PC-3 (cell line): ENCODE measurements at regions not wholly inside any gene's neighbourhood (a gene's known extent, or its start where the extent isn't known, plus 50 kb on each side); places are given as distances from the start of the nearest gene placed in this dataset.

ENCODE experiments used
- ATAC-seq: fragments of 200-7000 bp; cut with Tn5 transposase; 2 replicates; pipeline ENCODE4 v1.9.1; 2020; ENCODE audit warnings: mild to moderate bottlenecking, moderate library complexity
- BruUV-seq: library from RNA; stranded (reverse); fragments of 400-500 nt; replicated peaks from 2 replicates; lab custom pipeline; 2021; lab: Mats Ljungman, UMichigan
- CTCF ChIA-PET: fragments of 300-600 bp; sonication (Branson Sonifier 250); formaldehyde crosslinking; loops from one replicate; lab custom pipeline; 2022; ENCODE audit warnings: antibody characterized with exemption; lab: Charles Lee
- POLR2A ChIA-PET: fragments of 300-600 bp; sonication (Branson Sonifier 250); formaldehyde crosslinking; loops from one replicate; lab custom pipeline; 2022; ENCODE audit warnings: antibody characterized with exemption; ENCODE audit not compliant: unreplicated experiment; lab: Charles Lee
- DNase-seq: peaks from one replicate; pipeline ENCODE4 v3.0.0-alpha.2; 2015
- H2AFZ ChIP-seq: fragments of 300-600 bp; sonication (generic); 2 replicates; pipeline ENCODE4 v1.6.0; 2016; ENCODE audit warnings: antibody characterized with exemption, low read length
- H3F3A ChIP-seq: fragments of 300-600 bp; sonication (generic); one replicate; pipeline ENCODE4 v1.6.0; 2017; ENCODE audit warnings: antibody characterized with exemption, low read length, control low read depth, mild to moderate bottlenecking; ENCODE audit not compliant: unreplicated experiment
- H3K27ac ChIP-seq: fragments of 300-600 bp; sonication (generic); 2 replicates; pipeline ENCODE4 v1.5.1; 2016; ENCODE audit warnings: mild to moderate bottlenecking, low read length
- H3K27me3 ChIP-seq: fragments of 300-600 bp; sonication (generic); 2 replicates; pipeline ENCODE4 v1.6.1; 2016; ENCODE audit warnings: low read length, mixed read lengths
- H3K36me3 ChIP-seq: fragments of 300-600 bp; sonication (generic); 2 replicates; pipeline ENCODE4 v1.6.1; 2016; ENCODE audit warnings: low read depth, mixed run types, low read length, mixed read lengths
- H3K4me1 ChIP-seq: fragments of 300-600 bp; sonication (generic); 2 replicates; pipeline ENCODE4 v1.5.1; 2016; ENCODE audit warnings: low read length; ENCODE audit not compliant: insufficient read depth
- H3K4me2 ChIP-seq: fragments of 300-600 bp; sonication (generic); 2 replicates; pipeline ENCODE4 v1.6.0; 2016; ENCODE audit warnings: low read length
- H3K4me3 ChIP-seq: fragments of 300-600 bp; sonication (generic); 2 replicates; pipeline ENCODE4 v1.5.1; 2016; ENCODE audit warnings: mild to moderate bottlenecking, low read length, mixed read lengths
- H3K79me2 ChIP-seq: fragments of 300-600 bp; sonication (generic); 2 replicates; pipeline ENCODE4 v1.6.1; 2017; ENCODE audit warnings: low read length, mixed read lengths
- H3K9ac ChIP-seq: fragments of 300-600 bp; sonication (generic); 2 replicates; pipeline ENCODE4 v1.6.0; 2016; ENCODE audit warnings: mild to moderate bottlenecking, low read length
- H3K9me2 ChIP-seq: fragments of 300-600 bp; sonication (generic); replicated peaks from 2 replicates; pipeline ENCODE4 v1.6.1; 2016; ENCODE audit warnings: mixed run types, low read length, mixed read lengths
- H3K9me3 ChIP-seq: fragments of 300-600 bp; sonication (generic); 2 replicates; pipeline ENCODE4 v1.6.1; 2016; ENCODE audit warnings: low read length, mixed read lengths
- H4K20me1 ChIP-seq: fragments of 300-600 bp; sonication (generic); 2 replicates; pipeline ENCODE4 v1.6.1; 2016; ENCODE audit warnings: low read length, mixed read lengths
- CTCF ChIP-seq: fragments of 300-600 bp; sonication (generic); conservative IDR thresholded peaks from 2 replicates; pipeline ENCODE4 v1.5.1; 2017; ENCODE audit warnings: antibody characterized with exemption, low read depth, mild to moderate bottlenecking, low read length
- EZH2 ChIP-seq: fragments of 300-600 bp; sonication (generic); IDR thresholded peaks from one replicate; pipeline ENCODE4 v1.6.1; 2017; ENCODE audit warnings: antibody characterized with exemption, mild to moderate bottlenecking, low read length; ENCODE audit not compliant: unreplicated experiment
- EZH2phosphoT487 ChIP-seq: fragments of 300-600 bp; sonication (generic); IDR thresholded peaks from 2 replicates; pipeline ENCODE4 v1.6.1; 2018; ENCODE audit warnings: mild to moderate bottlenecking, antibody characterized with exemption, low read length, borderline replicate concordance
- intact Hi-C: fragments of 100-400 bp; cut with micrococcal nuclease; formaldehyde crosslinking; loops from 2 replicates; pipeline ENCODE4 v1.9.0; 2023

- ChIA-PET CTCF (no interaction called here), POLR2A (no interaction called here)
- H3K27me3 ChIP-seq: no peaks in the 10 kb centered on the region
- H3K79me2 ChIP-seq: no peaks in the 10 kb centered on the region
- BruUV-seq: no TSS peak
- DNase-seq (no peak), ATAC-seq (no peak)
- H3K4me2 ChIP-seq: no peak overlapping the region
- no peaks in the 10 kb centered on the region for H3K9me2 ChIP-seq
- TF ChIP-seq EZH2 (no peak), CTCF (no peak), EZH2phosphoT487 (no peak)
- intact Hi-C loops: no loop called here
- no peaks in the 10 kb centered on the region for H3K4me1 ChIP-seq
- no peaks in the 10 kb centered on the region for H3F3A ChIP-seq
- no peaks in the 10 kb centered on the region for H4K20me1 ChIP-seq
- no peak overlapping the region for H3K27ac ChIP-seq
- no peaks in the 10 kb centered on the region for H3K9me3 ChIP-seq
- H3K36me3 ChIP-seq: no peaks in the 10 kb centered on the region
- no peak overlapping the region for H3K9ac ChIP-seq
- no peak overlapping the region for H2AFZ ChIP-seq
- no peak overlapping the region for H3K4me3 ChIP-seq
Observed at GRCh38 chr18:2204736-2205135, 366.6 kb downstream of the METTL4 start.

- Histone ChIP-seq H3K9ac (no peak overlapping the region), H3F3A (no peaks in the 10 kb centered on the region), H3K27me3 (no peaks in the 10 kb centered on the region), H3K4me3 (no peak overlapping the region), H3K4me2 (no peak overlapping the region), H3K36me3 (no peaks in the 10 kb centered on the region), H3K4me1 (no peaks in the 10 kb centered on the region), H2AFZ (no peak overlapping the region), H4K20me1 (no peaks in the 10 kb centered on the region), H3K9me3 (no peaks in the 10 kb centered on the region), H3K79me2 (no peaks in the 10 kb centered on the region), H3K27ac (no peak overlapping the region), H3K9me2 (no peaks in the 10 kb centered on the region)
- no TSS peak for BruUV-seq
- intact Hi-C loops: no loop called here
- ATAC-seq (no peak), DNase-seq (no peak)
- CTCF ChIA-PET: no interaction called here
- no peak for TF ChIP-seq EZH2phosphoT487
- no peak for TF ChIP-seq CTCF
- TF ChIP-seq EZH2: no peak
- POLR2A ChIA-PET: no interaction called here
Observed at GRCh38 chr18:2207294-2207693, 364.0 kb downstream of the METTL4 start.

- no TSS peak for BruUV-seq
- no peak for TF ChIP-seq EZH2
- no peak overlapping the region for H3K4me3 ChIP-seq
- H4K20me1 ChIP-seq: no peaks in the 10 kb centered on the region
- H3K9me3 ChIP-seq: no peaks in the 10 kb centered on the region
- intact Hi-C loops: no loop called here
- no peaks in the 10 kb centered on the region for H3F3A ChIP-seq
- CTCF ChIA-PET: no interaction called here
- H3K79me2 ChIP-seq: no peaks in the 10 kb centered on the region
- no peaks in the 10 kb centered on the region for H3K4me1 ChIP-seq
- no peak overlapping the region for H3K9ac ChIP-seq
- DNase-seq (no peak), ATAC-seq (no peak)
- no peak overlapping the region for H2AFZ ChIP-seq
- POLR2A ChIA-PET: no interaction called here
- H3K4me2 ChIP-seq: no peak overlapping the region
- no peak overlapping the region for H3K27ac ChIP-seq
- no peaks in the 10 kb centered on the region for H3K27me3 ChIP-seq
- H3K9me2 ChIP-seq: no peaks in the 10 kb centered on the region
- no peaks in the 10 kb centered on the region for H3K36me3 ChIP-seq
Observed at GRCh38 chr18:2212598-2213205, 358.6 kb downstream of the METTL4 start.
